AG09309 (cell line): ENCODE measurements at regions not wholly inside any gene's neighbourhood (a gene's known extent, or its start where the extent isn't known, plus 50 kb on each side); places are given as distances from the start of the nearest gene placed in this dataset.

Experiments
- DNase-seq: peaks from one replicate; pipeline ENCODE4 v3.0.0-alpha.2; 2010; ENCODE audit warnings: low read depth
- H3K4me3 ChIP-seq: 2 replicates; pipeline ENCODE4 v1.5.1; 2011; ENCODE audit warnings: mild to moderate bottlenecking, low read depth, low read length, moderate library complexity; ENCODE audit not compliant: control insufficient read depth
- CTCF ChIP-seq: IDR thresholded peaks from 2 replicates; pipeline ENCODE4 v1.5.1; 2011; ENCODE audit warnings: mild to moderate bottlenecking, low read depth, low read length, inconsistent platforms; ENCODE audit not compliant: insufficient read depth, control insufficient read depth; ENCODE audit errors: missing control alignments

DNA sequence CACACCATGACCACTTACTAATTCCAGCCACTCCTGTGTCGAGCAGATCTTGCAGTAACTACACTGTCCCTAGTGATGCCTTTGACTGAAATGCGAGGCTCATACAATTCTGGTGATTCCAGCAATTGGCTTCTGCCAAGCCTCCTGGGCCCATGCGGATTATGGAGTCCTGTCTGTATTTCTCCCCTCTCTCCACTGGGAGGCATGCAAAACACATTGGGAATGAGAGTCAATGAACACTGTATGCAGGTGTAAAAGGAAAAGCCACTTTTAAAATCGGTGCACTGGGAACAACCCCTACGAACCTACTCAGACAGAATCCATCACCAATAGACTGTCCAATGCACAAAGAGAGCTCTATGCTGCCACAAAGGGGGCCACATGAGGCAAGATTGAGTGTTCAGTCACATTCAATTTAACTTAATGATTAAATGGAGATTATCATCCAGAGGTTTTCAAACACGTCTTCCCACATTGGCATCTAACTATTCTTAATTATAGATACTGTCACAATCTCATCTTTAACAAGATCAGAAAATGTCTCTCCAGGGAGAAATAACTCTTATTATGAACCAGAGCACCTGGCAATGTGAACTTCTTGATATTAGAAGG, 550.6 kb downstream of the GLRX3 start:
- TF ChIP-seq CTCF = no peak
- no peak overlapping the region for H3K4me3 ChIP-seq
- DNase-seq = no peak

DNA sequence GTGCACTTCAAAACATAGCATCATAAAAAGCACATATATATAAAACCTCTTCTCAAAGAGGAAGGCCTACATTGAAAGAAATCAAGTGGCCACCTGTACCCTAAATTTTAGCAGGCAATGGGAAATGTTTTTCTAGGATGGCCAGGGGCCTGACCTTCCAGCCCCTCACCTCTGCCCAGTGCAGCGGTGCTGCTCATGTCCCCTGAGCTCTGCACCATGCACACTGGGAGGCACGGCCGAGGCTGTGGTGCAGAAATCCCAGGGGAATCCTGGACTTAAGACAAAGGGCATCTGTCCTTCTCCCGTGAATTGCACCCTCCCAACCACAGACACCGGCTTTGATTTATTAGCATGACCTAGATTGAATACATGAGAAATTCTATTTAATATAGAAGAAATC, 551.4 kb downstream of the GLRX3 start:
- no peak for TF ChIP-seq CTCF
- no peak overlapping the region for H3K4me3 ChIP-seq
- DNase-seq = no peak

DNA sequence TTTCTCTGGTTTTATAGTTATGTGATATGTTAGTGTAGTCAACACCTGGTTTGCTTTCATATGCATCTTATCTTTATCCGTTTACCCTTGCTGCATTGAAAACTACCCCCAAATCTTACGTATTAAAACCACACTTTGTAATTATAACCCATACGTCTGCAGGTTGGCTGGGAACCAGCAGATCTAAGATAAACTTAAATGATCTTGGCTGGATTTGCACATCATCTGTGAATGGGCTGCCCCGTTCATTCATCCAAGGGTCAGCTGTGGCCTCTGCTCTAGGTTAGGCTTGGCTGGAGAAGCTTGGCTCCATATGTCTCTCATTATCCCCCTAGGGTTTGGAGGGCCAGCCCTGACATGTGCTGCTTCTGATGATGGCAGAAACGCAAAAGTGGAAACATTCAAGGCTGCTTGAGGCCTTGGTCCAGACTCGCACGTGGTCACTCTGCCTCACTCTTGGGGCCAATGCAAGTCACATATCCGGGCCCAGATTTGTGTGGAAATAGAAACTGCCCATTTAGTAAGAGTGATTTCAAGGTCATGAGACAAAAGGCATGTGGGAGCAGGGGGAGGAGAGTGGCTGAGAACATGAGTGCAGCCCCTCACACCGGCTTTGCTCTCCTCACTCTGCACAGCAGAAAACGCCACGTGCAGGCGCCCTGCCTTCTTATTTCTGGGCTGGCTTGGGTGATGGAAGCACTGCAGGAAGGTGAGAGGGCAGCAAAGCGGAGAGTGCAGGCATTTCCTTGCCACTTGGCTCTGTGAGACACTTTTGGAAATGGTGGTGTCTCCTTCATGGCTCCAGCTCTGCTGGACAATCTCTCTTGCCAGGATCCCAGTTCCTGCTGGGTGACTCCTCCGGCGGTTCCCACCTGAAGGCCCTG, 553.8 kb downstream of the GLRX3 start:
- H3K4me3 ChIP-seq = no peak overlapping the region
- TF ChIP-seq CTCF = no peak
- DNase-seq = no peak

GRCh38 chr10:130691776-130692175, 555.6 kb downstream of the GLRX3 start:
- DNase-seq = no peak
- no peak overlapping the region for H3K4me3 ChIP-seq
- TF ChIP-seq CTCF = no peak

- TF ChIP-seq CTCF = no peak
- H3K4me3 ChIP-seq = no peak overlapping the region
- no peak for DNase-seq
Measured at GRCh38 chr10:130696870-130697269, 560.7 kb downstream of the GLRX3 start.

DNA sequence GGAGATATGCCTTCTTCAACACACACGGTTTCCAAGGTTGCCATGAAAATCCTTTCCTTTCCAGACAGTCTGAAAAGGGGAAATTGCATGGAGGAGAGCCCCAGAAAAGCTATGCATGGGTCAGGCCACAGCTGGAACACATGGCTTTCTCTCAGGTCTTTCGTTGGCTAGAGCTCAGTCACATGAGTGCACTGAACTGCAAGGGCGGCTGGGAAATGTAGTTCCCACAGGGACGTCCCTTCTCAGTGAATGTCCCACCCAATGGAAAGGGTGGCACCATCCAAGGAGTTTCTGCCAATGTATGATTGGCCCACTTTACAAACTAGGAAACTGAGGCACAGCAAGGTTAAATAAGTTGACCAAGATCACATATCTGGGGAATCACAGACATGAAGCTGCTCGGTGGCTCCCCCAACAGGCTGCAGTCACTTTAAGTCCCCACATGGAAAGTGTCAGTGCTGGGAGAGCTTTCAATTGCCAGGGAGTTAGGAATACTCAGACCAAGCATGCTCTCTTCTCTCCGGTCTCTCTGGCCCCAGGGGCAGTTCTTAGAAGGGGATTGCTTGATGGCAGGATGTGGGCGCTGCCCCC, 571.3 kb downstream of the GLRX3 start:
- no peak overlapping the region for H3K4me3 ChIP-seq
- no peak for TF ChIP-seq CTCF
- no peak for DNase-seq
